Endothelial cell of umbilical vein (primary cell): ENCODE measurements at regions not wholly inside any gene's neighbourhood (a gene's known extent, or its start where the extent isn't known, plus 50 kb on each side); places are given as distances from the start of the nearest gene placed in this dataset.

Experiments
- BruUV-seq: library from RNA; stranded (reverse); fragments of 400-500 nt; replicated peaks from 2 replicates; lab custom pipeline; 2021; lab: Mats Ljungman, UMichigan
- CTCF ChIA-PET: fragments of 300-600, 350-600 bp; sonication (Branson Sonifier 250); formaldehyde crosslinking; loops from one replicate; lab custom pipeline; 2021; ENCODE audit warnings: antibody characterized with exemption, inconsistent platforms; lab: Charles Lee
- POLR2A ChIA-PET: fragments of 300-600, 350-600 bp; sonication (Branson Sonifier 250); formaldehyde crosslinking; loops from one replicate; lab custom pipeline; 2021; ENCODE audit warnings: antibody characterized with exemption, inconsistent platforms; lab: Charles Lee
- DNase-seq: peaks from one replicate; pipeline ENCODE4 v3.0.0-alpha.2; 2011; ENCODE audit warnings: low read depth, low spot score
- FAIRE-seq: peaks from 2 replicates; lab custom pipeline; 2011; peaks lifted over from hg19 to GRCh38; lab: Jason Lieb, UNC
- H2AFZ ChIP-seq: 2 replicates; pipeline ENCODE4 v1.6.0; 2012; ENCODE audit warnings: low read depth, low read length, control low read depth, inconsistent platforms
- H3K27ac ChIP-seq: 2 replicates; pipeline ENCODE4 v1.5.1; 2011; ENCODE audit warnings: low read depth, mild to moderate bottlenecking, control low read depth, low read length, moderate library complexity; ENCODE audit not compliant: insufficient read depth
- H3K27me3 ChIP-seq, 2 experiments: 2 replicates each; pipeline versions ENCODE4 v1.6.0 to v1.6.1; 2011; ENCODE audit warnings: low read length in 2 of 2, mixed read lengths in 1 of 2; ENCODE audit not compliant: control insufficient read depth in 2 of 2, insufficient read depth in 2 of 2
- H3K36me3 ChIP-seq, 2 experiments: 2 replicates in 1 of 2; 3 replicates in 1 of 2; pipeline ENCODE4 v1.5.1; 2011; ENCODE audit warnings: low read length in 2 of 2, mild to moderate bottlenecking in 1 of 2, moderate library complexity in 1 of 2; ENCODE audit not compliant: control insufficient read depth in 2 of 2, insufficient read depth in 2 of 2; ENCODE audit errors: extremely low read depth in 1 of 2
- H3K4me1 ChIP-seq: 3 replicates; pipeline ENCODE4 v1.5.1; 2011; ENCODE audit warnings: mild to moderate bottlenecking, low read length; ENCODE audit not compliant: control insufficient read depth, insufficient read depth; ENCODE audit errors: extremely low read depth
- H3K4me2 ChIP-seq: 2 replicates; pipeline ENCODE4 v1.6.1; 2011; ENCODE audit warnings: low read length, control low read depth, mixed read lengths; ENCODE audit not compliant: insufficient read depth
- H3K4me3 ChIP-seq, 3 experiments: fragments of 200-600 bp in 1 of 3; sonication (generic), shearing (Covaris generic) in 1 of 3; replicated peaks in 1 of 3; 2 replicates each; pipeline ENCODE4 v1.5.1; 2011 to 2016; ENCODE audit warnings: control low read depth in 3 of 3, low read length in 3 of 3, mild to moderate bottlenecking in 2 of 3, inconsistent platforms in 1 of 3, low read depth in 1 of 3, moderate library complexity in 1 of 3; ENCODE audit not compliant: insufficient read depth in 1 of 3
- H3K79me2 ChIP-seq: 2 replicates; pipeline ENCODE4 v1.6.0; 2012; ENCODE audit warnings: low read length, inconsistent platforms; ENCODE audit not compliant: control insufficient read depth, insufficient read depth
- H3K9ac ChIP-seq: replicated peaks from 2 replicates; pipeline ENCODE3; 2011; ENCODE audit warnings: low read length, control low read depth; ENCODE audit not compliant: insufficient read depth; ENCODE audit errors: extremely low read depth
- H3K9me1 ChIP-seq: replicated peaks from 3 replicates; pipeline ENCODE4 v1.6.0; 2011; ENCODE audit warnings: mild to moderate bottlenecking, low read length; ENCODE audit not compliant: control insufficient read depth, insufficient read depth; ENCODE audit errors: extremely low read depth
- H3K9me3 ChIP-seq: replicated peaks from 2 replicates; pipeline ENCODE4 v1.5.1; 2012; ENCODE audit warnings: low read length, inconsistent platforms; ENCODE audit not compliant: control insufficient read depth, insufficient read depth
- H4K20me1 ChIP-seq: replicated peaks from 2 replicates; pipeline ENCODE3; 2011; ENCODE audit warnings: mild to moderate bottlenecking, low read length; ENCODE audit not compliant: control insufficient read depth, insufficient read depth; ENCODE audit errors: extremely low read depth
- CTCF ChIP-seq, 2 donors: IDR thresholded peaks; 1 replicate in 1 of 2; 2 replicates in 1 of 2; pipeline ENCODE4 v1.5.1; 2011; ENCODE audit warnings: low read length in 2 of 2, mild to moderate bottlenecking in 2 of 2, moderate library complexity in 2 of 2, control low read depth in 1 of 2, inconsistent platforms in 1 of 2, low read depth in 1 of 2; ENCODE audit not compliant: insufficient read depth in 1 of 2; ENCODE audit errors: extremely low read depth in 1 of 2
- EZH2 ChIP-seq: IDR thresholded peaks from 2 replicates; pipeline ENCODE4 v1.6.1; 2012; ENCODE audit warnings: borderline replicate concordance, low read depth, mild to moderate bottlenecking, moderate library complexity, low read length, inconsistent platforms; ENCODE audit not compliant: severe bottlenecking
- FOS ChIP-seq: IDR thresholded peaks from 2 replicates; pipeline ENCODE4 v1.6.1; 2011; ENCODE audit warnings: mild to moderate bottlenecking, low read length, moderate library complexity, borderline replicate concordance; ENCODE audit not compliant: insufficient read depth
- GATA2 ChIP-seq: IDR thresholded peaks from 2 replicates; pipeline ENCODE4 v1.7.0; 2011; ENCODE audit warnings: low read depth, mild to moderate bottlenecking, moderate library complexity, mixed read lengths, low read length; ENCODE audit not compliant: insufficient read length, insufficient read depth
- JUN ChIP-seq: IDR thresholded peaks from 2 replicates; pipeline ENCODE4 v1.6.1; 2011; ENCODE audit warnings: borderline replicate concordance, low read depth; ENCODE audit not compliant: insufficient read length, insufficient read depth
- MAX ChIP-seq: IDR thresholded peaks from 2 replicates; pipeline ENCODE4 v1.6.1; 2011; ENCODE audit not compliant: insufficient read depth, insufficient read length
- MYC ChIP-seq: IDR thresholded peaks from one replicate; pipeline ENCODE4 v1.6.1; 2011; ENCODE audit warnings: mild to moderate bottlenecking, low read depth, low read length
- POLR2A ChIP-seq: IDR thresholded peaks from 2 replicates; pipeline ENCODE4 v1.6.1; 2012; ENCODE audit warnings: low read depth, mild to moderate bottlenecking, control low read depth, low read length
- POLR2AphosphoS5 ChIP-seq: IDR thresholded peaks from 2 replicates; pipeline ENCODE4 v1.6.1; 2012; ENCODE audit warnings: low read depth, mild to moderate bottlenecking, control low read depth, low read length, moderate library complexity; ENCODE audit not compliant: insufficient read depth
- dilution Hi-C: fragments of 300-500 bp; cut with MboI; formaldehyde crosslinking; loops from one replicate; pipeline ENCODE4 v1.15.0; 2019; ENCODE audit warnings: low sequenced_read_pairs; ENCODE audit not compliant: extremely low pct_ligation_motif_present
- intact Hi-C: fragments of 100-400 bp; cut with micrococcal nuclease; formaldehyde crosslinking; loops from one replicate; pipeline ENCODE4 v1.10.0; 2022

- Histone ChIP-seq H3K4me3 (no peak overlapping the region), H3K36me3 (no peaks in the 10 kb centered on the region), H3K4me2 (no peak overlapping the region), H4K20me1 (no peaks in the 10 kb centered on the region), H3K27ac (no peak overlapping the region), H3K9me3 (peaks cover 4% of the 10 kb centered on the region), H3K4me1 (no peaks in the 10 kb centered on the region), H3K79me2 (no peaks in the 10 kb centered on the region), H2AFZ (no peak overlapping the region), H3K9ac (no peak overlapping the region), H3K9me1 (no peaks in the 10 kb centered on the region), H3K27me3 (no peaks in the 10 kb centered on the region)
- dilution Hi-C loops (no loop called here), intact Hi-C loops (no loop called here)
- DNase-seq (no peak), FAIRE-seq (no peak)
- ChIA-PET CTCF (no interaction called here), POLR2A (no interaction called here)
- no TSS peak for BruUV-seq
- TF ChIP-seq EZH2 (no peak), CTCF (IDR thresholded peaks at IDR 0.05; ENCODE audit: extremely low read depth in 1 of 2, insufficient read depth in 1 of 2, low read depth in 1 of 2, low read length in 2 of 2) (no peak), MAX (no peak), POLR2A (no peak), JUN (no peak), GATA2 (no peak), FOS (no peak), MYC (no peak), POLR2AphosphoS5 (no peak)
Measured at GRCh38 chr18:51754566-51754965, 557.1 kb upstream of the MEX3C start.
